K562 (cell line): ENCODE measurements at regions not wholly inside any gene's neighbourhood (a gene's known extent, or its start where the extent isn't known, plus 50 kb on each side); places are given as distances from the start of the nearest gene placed in this dataset.

Experiments used
- ATAC-seq: fragments of 200-7000 bp; cut with Tn5 transposase; 3 replicates; pipeline ENCODE4 v1.9.1; 2020; ENCODE audit warnings: moderate library complexity
- BruUV-seq: library from RNA; stranded (reverse); fragments of 400-500 nt; replicated peaks from 2 replicates; lab custom pipeline; 2021; lab: Mats Ljungman, UMichigan
- CTCF ChIA-PET: fragments of 300-600 bp; formaldehyde crosslinking; extraction: SDS; loops from one replicate; lab custom pipeline; 2021; ENCODE audit warnings: low intra/inter-chr PET ratio; lab: Yijun Ruan, JAX
- POLR2A ChIA-PET: fragments of 300-600, 350-650 bp; sonication (Branson Sonifier 250); formaldehyde crosslinking; extraction: SDS; loops from one replicate; lab custom pipeline; 2021; ENCODE audit warnings: antibody characterized with exemption, inconsistent platforms; lab: Yijun Ruan, JAX
- DNase-seq, 4 experiments: peaks; one replicate each; pipeline versions ENCODE4 v3.0.0 to v3.0.0-alpha.2; 2011 to 2018; ENCODE audit warnings: low spot score in 3 of 4, mixed read lengths in 3 of 4; ENCODE audit errors: extremely low read depth in 1 of 4
- FAIRE-seq: peaks from 2 replicates; lab custom pipeline; 2011; peaks lifted over from hg19 to GRCh38; lab: Jason Lieb, UNC
- H2AFZ ChIP-seq: 2 replicates; pipeline ENCODE4 v1.6.0; 2011; ENCODE audit warnings: low read depth, low read length, control low read depth, inconsistent platforms
- H3K27ac ChIP-seq: fragments of 200-600 bp; 3 replicates; pipeline ENCODE4 v1.8.0; 2011; ENCODE audit warnings: low read depth, mild to moderate bottlenecking, control low read depth, inconsistent platforms, low read length, moderate library complexity, mixed read lengths; ENCODE audit errors: extremely low read depth
- H3K27me3 ChIP-seq, 2 experiments: fragments of 300-600 bp in 1 of 2; 2 replicates in 1 of 2; 3 replicates in 1 of 2; pipeline versions ENCODE4 v1.6.0 to v1.8.0; 2011; ENCODE audit warnings: inconsistent platforms in 2 of 2, low read length in 2 of 2, mild to moderate bottlenecking in 1 of 2, mixed read lengths in 1 of 2, moderate library complexity in 1 of 2; ENCODE audit not compliant: control insufficient read depth in 2 of 2, insufficient read depth in 2 of 2
- H3K36me3 ChIP-seq: fragments of 300-600 bp; 3 replicates; pipeline ENCODE4 v1.8.0; 2011; ENCODE audit warnings: mild to moderate bottlenecking, low read length, inconsistent platforms; ENCODE audit not compliant: control insufficient read depth, insufficient read depth
- H3K4me1 ChIP-seq, 2 experiments: fragments of 200-600 bp in 1 of 2; replicated peaks in 1 of 2; 2 replicates in 1 of 2; 3 replicates in 1 of 2; pipeline versions ENCODE4 v1.5.1 to v1.8.0; 2011; ENCODE audit warnings: inconsistent platforms in 2 of 2, low read length in 2 of 2, mild to moderate bottlenecking in 1 of 2, mixed read lengths in 1 of 2, moderate library complexity in 1 of 2; ENCODE audit not compliant: control insufficient read depth in 2 of 2, insufficient read depth in 2 of 2
- H3K4me2 ChIP-seq: 2 replicates; pipeline ENCODE4 v1.6.1; 2011; ENCODE audit warnings: low read length, control low read depth, inconsistent platforms, mixed read lengths; ENCODE audit not compliant: insufficient read depth
- H3K4me3 ChIP-seq: fragments of 200-600 bp; sonication (generic), shearing (Covaris generic); 2 replicates; pipeline ENCODE4 v1.5.1; 2016; ENCODE audit warnings: control low read depth, inconsistent platforms
- H3K79me2 ChIP-seq: fragments of 200-600 bp; 3 replicates; pipeline ENCODE4 v1.8.0; 2011; ENCODE audit warnings: low read length, inconsistent platforms; ENCODE audit not compliant: control insufficient read depth, insufficient read depth
- H3K9ac ChIP-seq, 2 experiments: 2 replicates each; pipeline versions ENCODE4 v1.6.0 to v1.6.1; 2011; ENCODE audit warnings: low read depth in 2 of 2, low read length in 2 of 2, control low read depth in 1 of 2, inconsistent platforms in 1 of 2, mild to moderate bottlenecking in 1 of 2, mixed read lengths in 1 of 2; ENCODE audit not compliant: insufficient read depth in 1 of 2
- H3K9me1 ChIP-seq: one replicate; pipeline ENCODE4 v1.6.0; 2011; ENCODE audit warnings: inconsistent platforms, mild to moderate bottlenecking, low read length, moderate library complexity; ENCODE audit not compliant: control insufficient read depth, insufficient read depth
- H3K9me3 ChIP-seq: replicated peaks from 2 replicates; pipeline ENCODE4 v1.5.1; 2011; ENCODE audit warnings: low read depth, low read length, inconsistent platforms; ENCODE audit not compliant: control insufficient read depth, insufficient read depth
- H4K20me1 ChIP-seq: replicated peaks from 2 replicates; pipeline ENCODE4 v1.6.1; 2011; ENCODE audit warnings: low read length, inconsistent platforms, mixed read lengths; ENCODE audit not compliant: control insufficient read depth, insufficient read depth
- ATF1 ChIP-seq, 2 experiments: fragments of 450-650 bp in 1 of 2; IDR thresholded peaks; 2 replicates each; pipeline ENCODE4 v1.6.1; 2016; ENCODE audit warnings: missing compliant biosample characterization in 1 of 2, missing genetic modification characterization in 1 of 2
- BACH1 ChIP-seq: fragments of 200-800 bp; sonication (Bioruptor generic); IDR thresholded peaks from 2 replicates; pipeline ENCODE4 v1.6.1; 2016; ENCODE audit warnings: missing genetic modification characterization, missing compliant biosample characterization
- FOXK1 ChIP-seq: sonication (generic); formaldehyde crosslinking; IDR thresholded peaks from 2 replicates; pipeline ENCODE4 v1.8.0; 2022; ENCODE audit warnings: missing genetic modification reagents, mild to moderate bottlenecking, borderline replicate concordance
- HSF4 ChIP-seq: fragments of 250-450 bp; sonication (Bioruptor Pico); IDR thresholded peaks from 2 replicates; pipeline ENCODE4 v2.1.2; 2022; ENCODE audit warnings: mild to moderate bottlenecking, moderate library complexity, borderline replicate concordance
- MCM2 ChIP-seq: fragments of 450-650 bp; IDR thresholded peaks from 2 replicates; pipeline ENCODE4 v1.6.1; 2017; ENCODE audit warnings: low read depth, mild to moderate bottlenecking
- MYBL2 ChIP-seq, 2 experiments: fragments of 450-650 bp in 1 of 2; sonication (generic) in 1 of 2; formaldehyde crosslinking in 1 of 2; IDR thresholded peaks; 2 replicates each; pipeline versions ENCODE4 v1.6.1 to v1.8.1; 2017 to 2022; ENCODE audit warnings: borderline replicate concordance in 1 of 2, inconsistent platforms in 1 of 2, low read depth in 1 of 2, mild to moderate bottlenecking in 1 of 2, missing genetic modification reagents in 1 of 2, moderate library complexity in 1 of 2
- NCOA2 ChIP-seq, 2 experiments: fragments of 450-650 bp; IDR thresholded peaks; 2 replicates each; pipeline ENCODE4 v1.6.1; 2018; ENCODE audit warnings: mild to moderate bottlenecking in 2 of 2, moderate library complexity in 1 of 2; ENCODE audit not compliant: partially characterized antibody in 2 of 2
- NFE2 ChIP-seq: IDR thresholded peaks from 2 replicates; pipeline ENCODE4 v1.6.1; 2014; ENCODE audit warnings: antibody characterized with exemption, low read depth
- NR2C1 ChIP-seq, 2 experiments: fragments of 450-650 bp; IDR thresholded peaks; 2 replicates each; pipeline ENCODE4 v1.6.1; 2017; ENCODE audit warnings: mild to moderate bottlenecking in 2 of 2, antibody characterized with exemption in 1 of 2, inconsistent platforms in 1 of 2, missing compliant biosample characterization in 1 of 2, missing genetic modification characterization in 1 of 2
- POLR2B ChIP-seq: fragments of 450-650 bp; IDR thresholded peaks from 2 replicates; pipeline ENCODE4 v1.6.1; 2018; ENCODE audit warnings: low read depth; ENCODE audit not compliant: partially characterized antibody
- PURB ChIP-seq: sonication (generic); formaldehyde crosslinking; IDR thresholded peaks from 2 replicates; pipeline ENCODE4 v1.9.0; 2021; ENCODE audit warnings: low read depth, mild to moderate bottlenecking, missing genetic modification reagents
- RAD21 ChIP-seq, 2 experiments: fragments of 250-450 bp in 1 of 2; fragments of 450-650 bp in 1 of 2; sonication (Bioruptor Pico) in 1 of 2; formaldehyde crosslinking in 1 of 2; IDR thresholded peaks in 1 of 2; conservative IDR thresholded peaks in 1 of 2; 2 replicates each; pipeline versions ENCODE4 v1.4.0 to v1.8.0; 2020 to 2022; ENCODE audit warnings: mild to moderate bottlenecking in 2 of 2, moderate library complexity in 1 of 2
- SMARCA5 ChIP-seq: fragments of 450-650 bp; IDR thresholded peaks from 2 replicates; pipeline ENCODE4 v1.6.1; 2016
- TRIM25 ChIP-seq: fragments of 450-650 bp; IDR thresholded peaks from 2 replicates; pipeline ENCODE4 v1.7.0; 2016; ENCODE audit warnings: borderline replicate concordance
- ZNF655 ChIP-seq: fragments of 250-450 bp; sonication (Bioruptor Pico); IDR thresholded peaks from 2 replicates; pipeline ENCODE4 v1.5.0; 2021
- WGBS: fragments of 100-300 bp; shearing (Covaris generic); methylation state at CpG from one replicate; pipeline ENCODE4 v1.1.6; 2016; ENCODE audit warnings: low coverage, mixed read lengths; ENCODE audit not compliant: insufficient coverage; ENCODE audit errors: missing lambda C conversion rate; 5-methylcytosine and 5-hydroxymethylcytosine counted together
- in situ Hi-C: fragments of 300-500 bp; cut with MboI; formaldehyde crosslinking; loops from 4 replicates; pipeline ENCODE4 v1.15.0; 2018; ENCODE audit warnings: inconsistent platforms, mixed read lengths
- intact Hi-C: fragments of 100-400 bp; cut with micrococcal nuclease; formaldehyde crosslinking; loops from 2 replicates; pipeline ENCODE4 v1.14.2; 2022
- TF ChIP-seq, protein P1 (sequence below), 2 experiments: IDR thresholded peaks; 2 replicates each; pipeline ENCODE4 v1.6.1; 2012; ENCODE audit warnings: improper control_type of control experiment in 2 of 2, low read depth in 2 of 2, low read length in 2 of 2, borderline replicate concordance in 1 of 2

DNA sequence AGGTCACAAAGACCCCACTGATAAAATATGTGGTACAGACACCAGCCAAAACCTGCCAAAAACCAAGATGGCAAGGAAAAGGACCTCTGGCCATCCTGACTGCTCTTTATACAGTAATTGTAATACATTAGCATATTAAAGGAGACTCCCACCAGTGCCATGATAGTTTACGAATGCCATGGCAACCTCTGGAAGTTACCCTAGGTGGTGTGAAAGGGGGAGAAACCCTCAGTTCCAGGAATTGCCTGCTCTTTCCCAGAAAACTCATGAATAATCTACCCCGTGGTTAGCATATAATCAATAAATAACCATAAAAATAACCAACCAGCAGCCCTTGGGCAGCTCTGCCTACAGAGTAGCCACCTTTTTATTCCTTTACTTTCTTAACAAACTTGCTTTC, 129.8 kb upstream of the EPB41L3 start (continued):
- TF ChIP-seq POLR2B: no peak
- no peak for TF ChIP-seq MYBL2 (IDR thresholded peaks at IDR 0.05; ENCODE audit: low read depth)
- TF ChIP-seq MYBL2 (CRISPR knock-in tag; IDR thresholded peaks at IDR 0.05; ENCODE audit: borderline replicate concordance): no peak
- TF ChIP-seq, protein P1, sequence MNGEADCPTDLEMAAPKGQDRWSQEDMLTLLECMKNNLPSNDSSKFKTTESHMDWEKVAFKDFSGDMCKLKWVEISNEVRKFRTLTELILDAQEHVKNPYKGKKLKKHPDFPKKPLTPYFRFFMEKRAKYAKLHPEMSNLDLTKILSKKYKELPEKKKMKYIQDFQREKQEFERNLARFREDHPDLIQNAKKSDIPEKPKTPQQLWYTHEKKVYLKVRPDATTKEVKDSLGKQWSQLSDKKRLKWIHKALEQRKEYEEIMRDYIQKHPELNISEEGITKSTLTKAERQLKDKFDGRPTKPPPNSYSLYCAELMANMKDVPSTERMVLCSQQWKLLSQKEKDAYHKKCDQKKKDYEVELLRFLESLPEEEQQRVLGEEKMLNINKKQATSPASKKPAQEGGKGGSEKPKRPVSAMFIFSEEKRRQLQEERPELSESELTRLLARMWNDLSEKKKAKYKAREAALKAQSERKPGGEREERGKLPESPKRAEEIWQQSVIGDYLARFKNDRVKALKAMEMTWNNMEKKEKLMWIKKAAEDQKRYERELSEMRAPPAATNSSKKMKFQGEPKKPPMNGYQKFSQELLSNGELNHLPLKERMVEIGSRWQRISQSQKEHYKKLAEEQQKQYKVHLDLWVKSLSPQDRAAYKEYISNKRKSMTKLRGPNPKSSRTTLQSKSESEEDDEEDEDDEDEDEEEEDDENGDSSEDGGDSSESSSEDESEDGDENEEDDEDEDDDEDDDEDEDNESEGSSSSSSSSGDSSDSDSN (IDR thresholded peaks at IDR 0.05; ENCODE audit: borderline replicate concordance in 1 of 2, low read depth in 2 of 2, low read length in 2 of 2): no peak
- TF ChIP-seq, all 486 proteins: peak for 0

DNA sequence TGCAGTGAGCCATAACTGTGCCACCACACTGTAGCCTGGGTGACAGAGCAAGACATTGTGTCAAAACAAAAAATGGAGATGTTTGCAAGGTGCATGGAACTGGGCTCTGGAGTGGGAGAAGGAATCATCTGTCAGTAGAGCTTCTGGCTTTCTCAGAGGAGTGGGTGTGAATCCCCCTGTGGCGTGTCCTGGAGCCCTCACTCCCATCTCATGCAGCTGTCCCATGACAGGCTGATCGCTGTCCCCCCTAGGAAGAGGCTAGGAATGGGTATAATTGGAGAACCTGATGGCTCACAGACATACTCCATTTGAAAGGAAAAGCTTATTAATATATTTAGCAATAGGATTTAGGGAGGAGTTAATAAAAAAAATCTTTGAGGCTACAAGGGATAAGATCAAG, 125.8 kb upstream of the EPB41L3 start:
- H3K4me1 ChIP-seq: no peaks in the 10 kb centered on the region
- 0% methylated on average over 2 of the region's 2 CpGs for WGBS
- no peak for FAIRE-seq
- TF ChIP-seq ZNF655 (CRISPR knock-in tag): no peak
- TF ChIP-seq BACH1 (tag): no peak
- no peak for TF ChIP-seq NCOA2 (IDR thresholded peaks at IDR 0.05; ENCODE audit: partially characterized antibody in 2 of 2)
- TF ChIP-seq NR2C1 (IDR thresholded peaks at IDR 0.05): no peak
- TF ChIP-seq NR2C1 (tag; IDR thresholded peaks at IDR 0.05): no peak
- TF ChIP-seq MCM2: no peak
- TF ChIP-seq ATF1 (CRISPR knock-in tag; IDR thresholded peaks at IDR 0.05): no peak
- no peak for TF ChIP-seq ATF1 (tag; IDR thresholded peaks at IDR 0.05)
- no peak for TF ChIP-seq SMARCA5
- TF ChIP-seq NFE2: no peak
- TF ChIP-seq RAD21 (CRISPR knock-in tag; conservative IDR thresholded peaks at IDR 0.05 in 1 of 2, IDR thresholded peaks at IDR 0.05 in 1 of 2): no peak
- TF ChIP-seq PURB (CRISPR knock-in tag): no peak
- TF ChIP-seq TRIM25: no peak
- no peak for TF ChIP-seq FOXK1 (CRISPR knock-in tag)
- no peak for TF ChIP-seq HSF4 (CRISPR knock-in tag)

More for the DNA sequence above, 125.8 kb upstream of the EPB41L3 start:
- in situ Hi-C loops: no loop called here
- Histone ChIP-seq H3K9me3 (no peaks in the 10 kb centered on the region; the same call in 1 of the 2 replicates), H3K27me3 (no peaks in the 10 kb centered on the region), H3K9ac (no peak overlapping the region), H3K27ac (no peak overlapping the region), H3K4me3 (no peak overlapping the region), H3K36me3 (no peaks in the 10 kb centered on the region), H2AFZ (no peak overlapping the region), H3K9me1 (no peaks in the 10 kb centered on the region), H3K4me2 (no peak overlapping the region), H3K79me2 (no peaks in the 10 kb centered on the region), H4K20me1 (no peaks in the 10 kb centered on the region)
- ChIA-PET POLR2A (no interaction called here), CTCF (no interaction called here)
- intact Hi-C loops: no loop called here
- no TSS peak for BruUV-seq
- no peak for DNase-seq
- no peak for ATAC-seq
